Right ventricle myocardium inferior (tissue), 1 donor: ENCODE measurements at regions not wholly inside any gene's neighbourhood (a gene's known extent, or its start where the extent isn't known, plus 50 kb on each side); places are given as distances from the start of the nearest gene placed in this dataset.
A peak's percentile ranks its signal among the peaks of the same experiment; 100 is the strongest.

ENCODE experiments used
- ATAC-seq: fragments of 200-7000 bp; cut with Tn5 transposase; one replicate; pipeline ENCODE4 v1.9.1; 2020; ENCODE audit warnings: mild to moderate bottlenecking, moderate library complexity
- DNase-seq: peaks from one replicate; pipeline ENCODE4 v3.0.0; 2021; ENCODE audit errors: missing footprints
- intact Hi-C: fragments of 100-400 bp; cut with DNase I; formaldehyde crosslinking; loops from one replicate; pipeline ENCODE4 v1.11.0; 2022
- donor health status: DM: no; HTN: yes; CAD: no; lungs with severe emphysema.

GRCh38 chr6:84539122-84539856 lies 225.1 kb downstream of the TBX18 start:
- ATAC-seq (no peak), DNase-seq (no peak)
- intact Hi-C loops = no loop called here

GRCh38 chr6:84536885-84537638 lies 227.3 kb downstream of the TBX18 start:
- ATAC-seq (no peak), DNase-seq (no peak)
- intact Hi-C loops = no loop called here

GRCh38 chr6:84528201-84528600 lies 236.2 kb downstream of the TBX18 start:
- intact Hi-C loops = no loop called here
- DNase-seq (no peak), ATAC-seq (no peak)

- intact Hi-C loops = no loop called here
- no peak for ATAC-seq
- no peak for DNase-seq
These were observed 237.8 kb downstream of the TBX18 start for GRCh38 chr6:84526631-84527030.

- DNase-seq = no peak
- peak; percentile 85 for ATAC-seq
- intact Hi-C loops = no loop called here
These were observed 238.5 kb downstream of the TBX18 start for GRCh38 chr6:84525907-84526306.

GRCh38 chr6:84524636-84525035 lies 239.8 kb downstream of the TBX18 start:
- no peak for ATAC-seq
- no peak for DNase-seq
- intact Hi-C loops = no loop called here

GRCh38 chr6:84522135-84522549 lies 242.3 kb downstream of the TBX18 start:
- ATAC-seq (peak; percentile 81), DNase-seq (no peak)
- intact Hi-C loops = no loop called here

GRCh38 chr6:84521511-84521910 lies 242.9 kb downstream of the TBX18 start:
- no peak for ATAC-seq
- DNase-seq = no peak
- intact Hi-C loops = no loop called here

GRCh38 chr6:84517741-84518530 lies 246.5 kb downstream of the TBX18 start:
- DNase-seq = no peak
- intact Hi-C loops = no loop called here
- ATAC-seq = no peak

GRCh38 chr6:84516154-84516553 lies 248.2 kb downstream of the TBX18 start:
- intact Hi-C loops = no loop called here
- no peak for DNase-seq
- no peak for ATAC-seq

GRCh38 chr6:84515067-84515466 lies 249.3 kb downstream of the TBX18 start:
- intact Hi-C loops = no loop called here
- DNase-seq = no peak
- ATAC-seq = no peak

- no peak for DNase-seq
- intact Hi-C loops = no loop called here
- no peak for ATAC-seq
These were observed 250.1 kb downstream of the TBX18 start for GRCh38 chr6:84514089-84514971.

GRCh38 chr6:84512391-84512790 lies 252.0 kb downstream of the TBX18 start:
- ATAC-seq (no peak), DNase-seq (no peak)
- intact Hi-C loops = no loop called here

- ATAC-seq = no peak
- intact Hi-C loops = no loop called here
- DNase-seq = no peak
These were observed 252.5 kb downstream of the TBX18 start for GRCh38 chr6:84511929-84512328.

GRCh38 chr6:84508981-84509380 lies 255.4 kb downstream of the TBX18 start:
- intact Hi-C loops = no loop called here
- DNase-seq = no peak
- no peak for ATAC-seq

- intact Hi-C loops = no loop called here
- ATAC-seq (no peak), DNase-seq (no peak)
These were observed 256.1 kb downstream of the TBX18 start for GRCh38 chr6:84508334-84508733.

GRCh38 chr6:84504025-84504424 lies 260.4 kb downstream of the TBX18 start:
- no peak for DNase-seq
- intact Hi-C loops = no loop called here

GRCh38 chr6:84501315-84501714 lies 263.1 kb downstream of the TBX18 start:
- ATAC-seq (no peak), DNase-seq (no peak)
- intact Hi-C loops = no loop called here

More at GRCh38 chr6:84504025-84504424, 260.4 kb downstream of the TBX18 start:
- no peak for ATAC-seq

GRCh38 chr6:84500726-84501125 lies 263.7 kb downstream of the TBX18 start:
- no peak for DNase-seq
- intact Hi-C loops = no loop called here
- no peak for ATAC-seq
